ENCODE measurements at regions not wholly inside any gene's neighbourhood (a gene's known extent, or its start where the extent isn't known, plus 50 kb on each side); places are given as distances from the start of the nearest gene placed in this dataset.

DNA sequence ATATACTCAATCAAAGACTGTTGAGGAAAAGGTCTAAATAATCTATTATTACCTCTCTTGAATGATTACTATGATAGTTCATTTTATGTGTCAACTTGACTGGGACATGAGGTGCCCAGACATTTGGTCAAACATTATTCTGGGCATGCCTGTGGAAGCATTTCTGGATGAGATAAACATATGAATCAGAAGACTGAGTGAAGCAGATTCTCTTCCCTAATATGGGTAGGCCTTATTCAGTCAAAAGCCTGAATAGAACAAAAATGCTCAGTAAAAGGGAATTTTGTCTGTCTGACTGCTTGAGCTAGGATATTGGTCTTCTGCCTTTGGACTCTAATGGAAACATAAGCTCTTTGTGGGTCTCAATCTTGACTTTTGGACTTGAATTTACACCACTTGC, 73.3 kb upstream of the SOX13 start:
- no peak for TF ChIP-seq POLR2A (IDR thresholded peaks at IDR 0.05)
- TF ChIP-seq, protein P1, sequence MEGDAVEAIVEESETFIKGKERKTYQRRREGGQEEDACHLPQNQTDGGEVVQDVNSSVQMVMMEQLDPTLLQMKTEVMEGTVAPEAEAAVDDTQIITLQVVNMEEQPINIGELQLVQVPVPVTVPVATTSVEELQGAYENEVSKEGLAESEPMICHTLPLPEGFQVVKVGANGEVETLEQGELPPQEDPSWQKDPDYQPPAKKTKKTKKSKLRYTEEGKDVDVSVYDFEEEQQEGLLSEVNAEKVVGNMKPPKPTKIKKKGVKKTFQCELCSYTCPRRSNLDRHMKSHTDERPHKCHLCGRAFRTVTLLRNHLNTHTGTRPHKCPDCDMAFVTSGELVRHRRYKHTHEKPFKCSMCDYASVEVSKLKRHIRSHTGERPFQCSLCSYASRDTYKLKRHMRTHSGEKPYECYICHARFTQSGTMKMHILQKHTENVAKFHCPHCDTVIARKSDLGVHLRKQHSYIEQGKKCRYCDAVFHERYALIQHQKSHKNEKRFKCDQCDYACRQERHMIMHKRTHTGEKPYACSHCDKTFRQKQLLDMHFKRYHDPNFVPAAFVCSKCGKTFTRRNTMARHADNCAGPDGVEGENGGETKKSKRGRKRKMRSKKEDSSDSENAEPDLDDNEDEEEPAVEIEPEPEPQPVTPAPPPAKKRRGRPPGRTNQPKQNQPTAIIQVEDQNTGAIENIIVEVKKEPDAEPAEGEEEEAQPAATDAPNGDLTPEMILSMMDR (IDR thresholded peaks at IDR 0.05), result no peak
- H3K36me3 ChIP-seq, result no peaks in the 10 kb centered on the region

DNA sequence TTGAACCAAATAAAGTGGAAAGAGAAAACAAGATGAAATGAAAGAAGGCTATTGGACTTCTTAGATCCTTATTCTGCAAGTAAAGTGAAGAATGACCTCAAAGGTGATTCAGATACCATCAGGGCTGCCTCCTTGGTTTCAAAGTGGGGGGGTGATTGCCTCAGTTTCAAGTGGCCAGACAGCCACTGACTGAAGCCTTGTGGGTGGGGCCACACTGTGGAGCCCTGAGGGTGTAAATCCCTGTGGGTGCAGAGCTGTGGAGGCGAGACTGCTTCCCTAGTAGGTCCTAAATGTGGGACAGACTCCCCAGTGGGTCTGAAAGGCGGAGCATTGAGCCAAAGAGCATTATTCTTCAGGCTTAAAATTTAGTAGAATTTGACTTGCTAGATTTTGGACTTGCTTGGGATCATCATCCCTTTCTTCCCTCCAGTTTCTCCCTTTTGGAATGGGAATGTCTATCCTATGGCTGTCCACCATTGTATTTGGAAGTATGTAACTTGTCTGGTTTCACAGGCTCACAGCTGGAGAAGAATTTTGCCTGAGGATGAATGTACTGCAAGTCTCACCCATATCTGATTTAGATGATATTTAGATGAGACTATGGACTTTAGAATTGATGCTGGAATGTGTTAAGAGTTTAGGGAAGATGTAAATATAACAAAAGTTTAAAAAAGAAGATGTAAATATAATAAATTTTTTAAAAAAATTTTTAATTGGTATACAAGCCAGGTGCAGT, 71.6 kb upstream of the SOX13 start:
- DNase-seq (no peak), ATAC-seq (no peak)
- 100% methylated on average over 2 of the region's 2 CpGs for WGBS (ENCODE audit: insufficient coverage, low coverage, low lambda C conversion rate, missing lambda C conversion rate)
- H3K27ac ChIP-seq, result no peak overlapping the region
- H3K4me1 ChIP-seq, result no peaks in the 10 kb centered on the region
- H3K36me3 ChIP-seq, result no peaks in the 10 kb centered on the region
- intact Hi-C loops (cut with DNase I), result no loop called here
- TF ChIP-seq POLR2A (IDR thresholded peaks at IDR 0.05), result no peak
- TF ChIP-seq, protein P1 (IDR thresholded peaks at IDR 0.05), result no peak
- no peaks in the 10 kb centered on the region for H3K27me3 ChIP-seq
- H3K9me3 ChIP-seq, result no peaks in the 10 kb centered on the region
- no peak overlapping the region for H3K4me3 ChIP-seq

More for the DNA sequence above, 73.3 kb upstream of the SOX13 start:
- intact Hi-C loops (cut with DNase I), result no loop called here
- Histone ChIP-seq H3K27me3 (no peaks in the 10 kb centered on the region), H3K27ac (no peak overlapping the region), H3K4me3 (no peak overlapping the region), H3K4me1 (no peaks in the 10 kb centered on the region), H3K9me3 (no peaks in the 10 kb centered on the region)
- DNase-seq, result no peak
- ATAC-seq, result no peak

GRCh38 chr1:204002614-204003013, 70.3 kb upstream of the SOX13 start:
- intact Hi-C loops (cut with DNase I), result no loop called here
- TF ChIP-seq POLR2A (IDR thresholded peaks at IDR 0.05), result no peak
- TF ChIP-seq, protein P1 (IDR thresholded peaks at IDR 0.05), result no peak
- H3K36me3 ChIP-seq, result no peaks in the 10 kb centered on the region
- no peak for ATAC-seq
- no peaks in the 10 kb centered on the region for H3K9me3 ChIP-seq
- H3K27me3 ChIP-seq, result no peaks in the 10 kb centered on the region
- no peak overlapping the region for H3K27ac ChIP-seq
- WGBS (ENCODE audit: insufficient coverage, low coverage, low lambda C conversion rate, missing lambda C conversion rate), result 38% methylated on average over 2 of the region's 3 CpGs
- no peak for DNase-seq
- no peak overlapping the region for H3K4me3 ChIP-seq
- H3K4me1 ChIP-seq, result no peaks in the 10 kb centered on the region

GRCh38 chr1:204003536-204003935, 69.4 kb upstream of the SOX13 start:
- TF ChIP-seq, protein P1 (IDR thresholded peaks at IDR 0.05), result no peak
- no peak for TF ChIP-seq POLR2A (IDR thresholded peaks at IDR 0.05)
- H3K27ac ChIP-seq, result no peak overlapping the region
- intact Hi-C loops (cut with DNase I), result no loop called here
- H3K4me1 ChIP-seq, result no peaks in the 10 kb centered on the region
- DNase-seq (no peak), ATAC-seq (no peak)
- no peak overlapping the region for H3K4me3 ChIP-seq
- WGBS (ENCODE audit: insufficient coverage, low coverage, low lambda C conversion rate, missing lambda C conversion rate), result 60% methylated on average over 1 of the region's 1 CpG
- no peaks in the 10 kb centered on the region for H3K9me3 ChIP-seq
- no peaks in the 10 kb centered on the region for H3K27me3 ChIP-seq
- H3K36me3 ChIP-seq, result no peaks in the 10 kb centered on the region

- intact Hi-C loops (cut with DNase I), result no loop called here
- Histone ChIP-seq H3K27ac (no peak overlapping the region), H3K27me3 (no peaks in the 10 kb centered on the region), H3K36me3 (no peaks in the 10 kb centered on the region), H3K4me1 (no peaks in the 10 kb centered on the region), H3K9me3 (no peaks in the 10 kb centered on the region), H3K4me3 (no peak overlapping the region)
- no peak for ATAC-seq
- no peak for DNase-seq
- 78% methylated on average over 5 of the region's 5 CpGs for WGBS (ENCODE audit: insufficient coverage, low coverage, low lambda C conversion rate, missing lambda C conversion rate)
- TF ChIP-seq POLR2A (IDR thresholded peaks at IDR 0.05), result no peak
- TF ChIP-seq, protein P1 (IDR thresholded peaks at IDR 0.05), result no peak
These were observed 61.5 kb upstream of the SOX13 start for GRCh38 chr1:204011426-204011825.
